ENCODE measurements at regions not wholly inside any gene's neighbourhood (a gene's known extent, or its start where the extent isn't known, plus 50 kb on each side); places are given as distances from the start of the nearest gene placed in this dataset.

GRCh38 chr3:64353226-64353625 is 128.0 kb upstream of the PRICKLE2 start:
- DNase-seq: no peak

- DNase-seq: no peak
These were observed 127.3 kb upstream of the PRICKLE2 start for GRCh38 chr3:64352639-64352992.

GRCh38 chr3:64351713-64352638 is 126.7 kb upstream of the PRICKLE2 start:
- DNase-seq: no peak

- DNase-seq: no peak
These were observed 124.3 kb upstream of the PRICKLE2 start for GRCh38 chr3:64349551-64349950.

- peak; percentile 64 for DNase-seq
These were observed 120.1 kb upstream of the PRICKLE2 start for GRCh38 chr3:64345371-64345770.

GRCh38 chr3:64344721-64345207 is 119.5 kb upstream of the PRICKLE2 start:
- DNase-seq: no peak

- no peak for DNase-seq
These were observed 118.6 kb upstream of the PRICKLE2 start for GRCh38 chr3:64343689-64344430.

GRCh38 chr3:64342940-64343688 is 117.8 kb upstream of the PRICKLE2 start:
- no peak for DNase-seq

- no peak for DNase-seq
These were observed 116.0 kb upstream of the PRICKLE2 start for GRCh38 chr3:64341296-64341695.

- DNase-seq: no peak
These were observed 115.4 kb upstream of the PRICKLE2 start for GRCh38 chr3:64340641-64341101.

- no peak for DNase-seq
These were observed 111.2 kb upstream of the PRICKLE2 start for GRCh38 chr3:64336488-64336887.

GRCh38 chr3:64332459-64333350 is 107.4 kb upstream of the PRICKLE2 start:
- DNase-seq: no peak

- no peak for DNase-seq
These were observed 106.3 kb upstream of the PRICKLE2 start for GRCh38 chr3:64331605-64332004.

GRCh38 chr3:64329037-64329436 is 103.8 kb upstream of the PRICKLE2 start:
- DNase-seq: no peak

- DNase-seq: no peak
These were observed 102.0 kb upstream of the PRICKLE2 start for GRCh38 chr3:64327100-64327804.

- DNase-seq: no peak
These were observed 96.5 kb upstream of the PRICKLE2 start for GRCh38 chr3:64321747-64322146.

- no peak for DNase-seq
These were observed 94.1 kb upstream of the PRICKLE2 start for GRCh38 chr3:64319391-64319790.

GRCh38 chr3:64318668-64319271 is 93.5 kb upstream of the PRICKLE2 start:
- no peak for DNase-seq

- no peak for DNase-seq
These were observed 92.7 kb upstream of the PRICKLE2 start for GRCh38 chr3:64318001-64318400.

GRCh38 chr3:64316971-64317370 is 91.7 kb upstream of the PRICKLE2 start:
- no peak for DNase-seq
